ENCODE measurements at regions not wholly inside any gene's neighbourhood (a gene's known extent, or its start where the extent isn't known, plus 50 kb on each side); places are given as distances from the start of the nearest gene placed in this dataset.

GRCh38 chr22:27571463-27572277, 229.9 kb downstream of the MN1 start:
- Histone ChIP-seq H4K91ac (ENCODE audit: insufficient read length, low read depth, low read length) (no peak overlapping the region), H3K4ac (ENCODE audit: low read depth, low read length) (no peak overlapping the region), H3K27ac (ENCODE audit: insufficient read length, low read depth, low read length) (no peak overlapping the region), H2BK20ac (ENCODE audit: low read depth, low read length, poor library complexity, severe bottlenecking) (no peak overlapping the region), H2AFZ (ENCODE audit: low read length) (no peak overlapping the region), H3K4me1 (ENCODE audit: insufficient read depth, low read length) (no peaks in the 10 kb centered on the region), H3K23me2 (ENCODE audit: insufficient read length, low read depth, low read length, poor library complexity, severe bottlenecking) (no peaks in the 10 kb centered on the region), H3K23ac (ENCODE audit: insufficient read length, low read depth, low read length) (no peak overlapping the region), H3K79me2 (ENCODE audit: insufficient read depth, low read length) (no peaks in the 10 kb centered on the region), H3T11ph (ENCODE audit: low read length) (no peak overlapping the region), H2AK5ac (ENCODE audit: insufficient read length, low read length) (no peak overlapping the region), H2BK15ac (ENCODE audit: low read depth, low read length) (no peak overlapping the region), H3K27me3 (ENCODE audit: insufficient read depth, low read length) (peaks cover 2% of the 10 kb centered on the region; the same call in 1 of the 2 replicates), H4K20me1 (ENCODE audit: control insufficient read depth, insufficient read depth, insufficient read length) (no peaks in the 10 kb centered on the region), H3K9ac (ENCODE audit: extremely low read depth, insufficient read length, low read length) (no peak overlapping the region), H2BK5ac (ENCODE audit: insufficient read length, low read length) (no peak overlapping the region), H3K14ac (ENCODE audit: insufficient read depth, low read length) (no peak overlapping the region), H3K79me1 (ENCODE audit: insufficient read depth, low read depth, low read length, poor library complexity, severe bottlenecking) (no peaks in the 10 kb centered on the region), H2BK120ac (ENCODE audit: low read depth, low read length, poor library complexity, severe bottlenecking) (no peak overlapping the region), H4K5ac (ENCODE audit: insufficient read length, low read depth, low read length) (no peak overlapping the region), H3K56ac (ENCODE audit: insufficient read length, low read depth, low read length) (no peak overlapping the region), H3K4me2 (ENCODE audit: insufficient read depth, insufficient read length, low read length) (no peak overlapping the region), H2BK12ac (ENCODE audit: insufficient read length, low read depth, low read length) (no peak overlapping the region), H4K8ac (replicated peaks; ENCODE audit: insufficient read length, low read depth, low read length) (no peak overlapping the region), H3K9me3 (ENCODE audit: control insufficient read depth, low read depth, low read length) (no peaks in the 10 kb centered on the region), H3K18ac (ENCODE audit: insufficient read length, low read depth, low read length) (no peak overlapping the region)
- Mint-ChIP-seq H3K4me1 (peaks cover 16 to 26% of the 10 kb centered on the region in 2 experiments), H3K9me3 (peaks cover 4 to 5% of the 10 kb centered on the region in 2 experiments; a peak in 4 of 5 replicates), H3K36me3 (ENCODE audit: insufficient read depth in 1 of 3, low read depth in 3 of 3) (no peaks in the 10 kb centered on the region), H3K27ac (peak overlapping the region in 1 of 3 experiments; percentile 33; a peak in 1 of 7 replicates), H3K27me3 (ENCODE audit: low read depth) (peaks cover 72% of the 10 kb centered on the region), H3K4me3 (peak overlapping the region in 1 of 2 experiments; percentile 13; a peak in 1 of 5 replicates)
- WGBS (ENCODE audit: extremely low coverage, insufficient read length, low lambda C conversion rate): no CpG with 5 or more reads among the region's 12 CpGs
- no peak for TF ChIP-seq CTCF (conservative IDR thresholded peaks at IDR 0.05)
- no peak for DNase-seq
